T-cell (primary cell): ENCODE measurements at regions not wholly inside any gene's neighbourhood (a gene's known extent, or its start where the extent isn't known, plus 50 kb on each side); places are given as distances from the start of the nearest gene placed in this dataset.

ENCODE experiments used
- ATAC-seq, 4 experiments: fragments of 200-7000 bp in 3 of 4; fragments of 150-1000 bp in 1 of 4; cut with Tn5 transposase; replicated peaks in 1 of 4; 1 replicate in 3 of 4; 2 replicates in 1 of 4; pipeline ENCODE4 v1.10.0; 2021; ENCODE audit warnings: moderate library complexity in 3 of 4, mild to moderate bottlenecking in 2 of 4, moderate number of reproducible peaks in 1 of 4
- CTCF ChIA-PET, 2 donors: fragments of 300-600 bp; sonication (Branson Sonifier 250); formaldehyde crosslinking; loops; one replicate each; lab custom pipeline; 2022; ENCODE audit warnings: antibody characterized with exemption in 2 of 2; lab: Charles Lee
- POLR2A ChIA-PET, 2 donors: fragments of 300-600 bp; sonication (Branson Sonifier 250); formaldehyde crosslinking; loops; one replicate each; lab custom pipeline; 2022; ENCODE audit warnings: antibody characterized with exemption in 2 of 2; lab: Charles Lee
- DNase-seq, 35 experiments: peaks; one replicate each; pipeline versions ENCODE4 v3.0.0 to v3.0.0-alpha.2; 2013 to 2023
- H3K27ac ChIP-seq: one replicate; pipeline ENCODE4 v1.5.1; 2013; ENCODE audit warnings: low read length
- H3K27me3 ChIP-seq, 2 experiments: replicated peaks in 1 of 2; 1 replicate in 1 of 2; 2 replicates in 1 of 2; pipeline versions ENCODE4 v1.6.1 to v1.7.0; 2013; ENCODE audit warnings: low read length in 1 of 2, mixed read lengths in 1 of 2; ENCODE audit not compliant: control insufficient read depth in 2 of 2, insufficient read depth in 2 of 2; ENCODE audit errors: extremely low read depth in 1 of 2
- H3K36me3 ChIP-seq, 2 donors: 1 replicate in 1 of 2; 2 replicates in 1 of 2; pipeline versions ENCODE4 v1.6.1 to v1.7.0; 2013; ENCODE audit warnings: low read length in 1 of 2; ENCODE audit not compliant: control insufficient read depth in 2 of 2, insufficient read depth in 1 of 2; ENCODE audit errors: extremely low read depth in 1 of 2
- H3K4me1 ChIP-seq, 2 experiments: 1 replicate in 1 of 2; 2 replicates in 1 of 2; pipeline versions ENCODE4 v1.6.1 to v1.7.0; 2013; ENCODE audit warnings: low read length in 2 of 2, mixed read lengths in 1 of 2; ENCODE audit not compliant: insufficient read depth in 2 of 2, control insufficient read depth in 1 of 2; ENCODE audit errors: extremely low read depth in 1 of 2
- H3K4me3 ChIP-seq, 2 donors: 1 replicate in 1 of 2; 2 replicates in 1 of 2; pipeline versions ENCODE4 v1.5.1 to v1.7.0; 2013; ENCODE audit warnings: mild to moderate bottlenecking in 2 of 2, low read length in 1 of 2, moderate library complexity in 1 of 2; ENCODE audit not compliant: control insufficient read depth in 1 of 2; ENCODE audit errors: extremely low read depth in 1 of 2
- H3K9me3 ChIP-seq: 2 replicates; pipeline ENCODE4 v1.7.0; 2013
- H3K27ac Mint-ChIP-seq, 2 donors: one replicate each; pipeline ENCODE4 v1.8.0; 2020 to 2021; ENCODE audit warnings: mild to moderate bottlenecking in 2 of 2, mixed read lengths in 2 of 2
- H3K27me3 Mint-ChIP-seq, 2 donors: one replicate each; pipeline ENCODE4 v1.8.0; 2021 to 2022; ENCODE audit warnings: mixed read lengths in 2 of 2
- H3K36me3 Mint-ChIP-seq: one replicate; pipeline ENCODE4 v1.8.0; 2021; ENCODE audit warnings: mixed read lengths
- H3K4me1 Mint-ChIP-seq, 3 donors: one replicate each; pipeline ENCODE4 v1.8.0; 2020 to 2022; ENCODE audit warnings: mixed read lengths in 3 of 3, mild to moderate bottlenecking in 1 of 3
- H3K4me3 Mint-ChIP-seq, 3 donors: one replicate each; pipeline ENCODE4 v1.8.0; 2020 to 2022; ENCODE audit warnings: mild to moderate bottlenecking in 3 of 3, mixed read lengths in 3 of 3, moderate library complexity in 3 of 3
- H3K9me3 Mint-ChIP-seq, 3 donors: one replicate each; pipeline ENCODE4 v1.8.0; 2020 to 2022; ENCODE audit warnings: mixed read lengths in 3 of 3
- WGBS: methylation state at CpG from one replicate; pipeline ENCODE4 v1.1.5; 2013; ENCODE audit warnings: missing lambda C conversion rate; ENCODE audit not compliant: insufficient coverage; 5-methylcytosine and 5-hydroxymethylcytosine counted together

- Histone ChIP-seq H3K4me1 (no peaks in the 10 kb centered on the region), H3K27ac (no peak overlapping the region), H3K36me3 (peaks cover 0 to 5% of the 10 kb centered on the region in 2 donors), H3K9me3 (no peaks in the 10 kb centered on the region), H3K27me3 (no peaks in the 10 kb centered on the region), H3K4me3 (no peak overlapping the region)
- CTCF ChIA-PET = interaction anchor here (0.5 to 2.9 kb wide), 5 partner anchors 8 to 386 kb away, joined by 3 to 9 read pairs (median 3); no protein-coding TSS in a partner anchor
- no peak for DNase-seq
- H3K36me3 Mint-ChIP-seq = peaks cover 14% of the 10 kb centered on the region
- H3K27ac Mint-ChIP-seq = no peak overlapping the region
- H3K9me3 Mint-ChIP-seq = no peaks in the 10 kb centered on the region
- peaks cover 6 to 8% (median 7%) of the 10 kb centered on the region in 3 donors for H3K4me1 Mint-ChIP-seq
- 84% methylated on average over 5 of the region's 5 CpGs for WGBS
- POLR2A ChIA-PET = interaction anchor here in 1 of 2 donors (0.5 kb wide), 1 partner anchor 170 kb away, joined by 3 read pairs; no protein-coding TSS in a partner anchor
- ATAC-seq = no peak
- H3K27me3 Mint-ChIP-seq = no peaks in the 10 kb centered on the region
- no peak overlapping the region for H3K4me3 Mint-ChIP-seq
Observed at GRCh38 chr21:29477941-29478340, 179.2 kb downstream of the BACH1 start.

GRCh38 chr21:29481081-29481480 lies 182.4 kb downstream of the BACH1 start:
- Mint-ChIP-seq H3K36me3 (peaks cover 12% of the 10 kb centered on the region), H3K9me3 (peaks cover 0 to 3% (median 0%) of the 10 kb centered on the region in 3 donors), H3K27me3 (no peaks in the 10 kb centered on the region), H3K4me3 (no peak overlapping the region), H3K4me1 (peaks cover 4 to 7% (median 4%) of the 10 kb centered on the region in 3 donors), H3K27ac (no peak overlapping the region)
- DNase-seq = no peak
- Histone ChIP-seq H3K36me3 (no peaks in the 10 kb centered on the region), H3K4me1 (no peaks in the 10 kb centered on the region), H3K27me3 (no peaks in the 10 kb centered on the region), H3K4me3 (no peak overlapping the region), H3K9me3 (no peaks in the 10 kb centered on the region), H3K27ac (no peak overlapping the region)
- no peak for ATAC-seq
- POLR2A ChIA-PET = no interaction called here
- CTCF ChIA-PET = interaction anchor here in 1 of 2 donors (0.6 kb wide), 1 partner anchor 130 kb away, joined by 3 read pairs; no protein-coding TSS in a partner anchor
- WGBS = no CpG with 5 or more reads among the region's 5 CpGs

- POLR2A ChIA-PET = interaction anchor here in 1 of 2 donors (0.6 kb wide), 1 partner anchor 12 kb away, joined by 3 read pairs; no protein-coding TSS in a partner anchor
- ATAC-seq = no peak
- CTCF ChIA-PET = interaction anchor here in 1 of 2 donors (0.6 kb wide), 1 partner anchor 129 kb away, joined by 3 read pairs; no protein-coding TSS in a partner anchor
Observed at GRCh38 chr21:29481641-29482040, 182.9 kb downstream of the BACH1 start.

GRCh38 chr21:29486306-29486807 lies 187.6 kb downstream of the BACH1 start:
- Histone ChIP-seq H3K9me3 (no peaks in the 10 kb centered on the region), H3K27ac (no peak overlapping the region), H3K4me1 (no peaks in the 10 kb centered on the region), H3K4me3 (no peak overlapping the region), H3K36me3 (no peaks in the 10 kb centered on the region), H3K27me3 (no peaks in the 10 kb centered on the region)
- Mint-ChIP-seq H3K27ac (no peak overlapping the region), H3K4me3 (no peak overlapping the region), H3K27me3 (no peaks in the 10 kb centered on the region), H3K36me3 (peaks cover 20% of the 10 kb centered on the region), H3K9me3 (peaks cover 0 to 3% (median 0%) of the 10 kb centered on the region in 3 donors), H3K4me1 (no peaks in the 10 kb centered on the region)
- ChIA-PET POLR2A (no interaction called here), CTCF (interaction anchor here (0.6 to 1.2 kb wide), 3 partner anchors 9 to 16 kb away, joined by 3 read pairs; no protein-coding TSS in a partner anchor)
- no peak for DNase-seq
- no peak for ATAC-seq

More at GRCh38 chr21:29481641-29482040, 182.9 kb downstream of the BACH1 start:
- Histone ChIP-seq H3K36me3 (no peaks in the 10 kb centered on the region), H3K4me1 (no peaks in the 10 kb centered on the region), H3K4me3 (no peak overlapping the region), H3K27me3 (no peaks in the 10 kb centered on the region), H3K9me3 (no peaks in the 10 kb centered on the region), H3K27ac (no peak overlapping the region)
- Mint-ChIP-seq H3K4me3 (no peak overlapping the region), H3K4me1 (peaks cover 2 to 3% (median 3%) of the 10 kb centered on the region in 3 donors), H3K27ac (no peak overlapping the region), H3K36me3 (peaks cover 12% of the 10 kb centered on the region), H3K27me3 (no peaks in the 10 kb centered on the region), H3K9me3 (peaks cover 0 to 3% (median 0%) of the 10 kb centered on the region in 3 donors)
- WGBS = no CpG with 5 or more reads among the region's 2 CpGs
- no peak for DNase-seq
